Neural cell (in vitro differentiated cells): ENCODE measurements at regions not wholly inside any gene's neighbourhood (a gene's known extent, or its start where the extent isn't known, plus 50 kb on each side); places are given as distances from the start of the nearest gene placed in this dataset.

Source experiments
- H2AFZ ChIP-seq: fragments of 200-600, 300-800 bp; sonication (generic), shearing (Covaris generic); 2 replicates; pipeline ENCODE4 v1.6.0; 2014; ENCODE audit warnings: low read depth, mild to moderate bottlenecking, antibody characterized with exemption, low read length, moderate library complexity
- H3F3A ChIP-seq: fragments of 200-600 bp; shearing (Covaris generic); 2 replicates; pipeline ENCODE4 v1.6.1; 2016; ENCODE audit warnings: mild to moderate bottlenecking, moderate library complexity, mixed read lengths, antibody characterized with exemption, low read length; ENCODE audit not compliant: insufficient read depth, poor library complexity, severe bottlenecking
- H3K27ac ChIP-seq: fragments of 200-600, 300-800 bp; sonication (generic), shearing (Covaris generic); 2 replicates; pipeline ENCODE4 v1.5.1; 2014; ENCODE audit warnings: mild to moderate bottlenecking, low read length, moderate library complexity
- H3K27me3 ChIP-seq: fragments of 300-800, 200-600 bp; sonication (generic), shearing (Covaris generic); 2 replicates; pipeline ENCODE4 v1.6.0; 2014; ENCODE audit warnings: mild to moderate bottlenecking, low read depth, low read length, moderate library complexity; ENCODE audit not compliant: insufficient read depth
- H3K36me3 ChIP-seq: fragments of 300-800, 200-600 bp; sonication (generic), shearing (Covaris generic); 2 replicates; pipeline ENCODE4 v1.5.1; 2014; ENCODE audit warnings: mild to moderate bottlenecking, antibody characterized with exemption, low read length, moderate library complexity; ENCODE audit not compliant: insufficient read depth
- H3K4me2 ChIP-seq: fragments of 300-800, 200-600 bp; sonication (generic), shearing (Covaris generic); 2 replicates; pipeline ENCODE4 v1.6.0; 2014; ENCODE audit warnings: mild to moderate bottlenecking, low read length
- H3K4me3 ChIP-seq: fragments of 300-800, 200-600 bp; sonication (generic), shearing (Covaris generic); 2 replicates; pipeline ENCODE4 v1.5.1; 2014; ENCODE audit warnings: mild to moderate bottlenecking, low read length, moderate library complexity
- H3K79me2 ChIP-seq: fragments of 200-600 bp; shearing (Covaris generic); replicated peaks from 2 replicates; pipeline ENCODE4 v1.6.0; 2014; ENCODE audit warnings: mild to moderate bottlenecking, low read length, moderate library complexity; ENCODE audit not compliant: insufficient read depth
- H3K9ac ChIP-seq: fragments of 300-800, 200-600 bp; sonication (generic), shearing (Covaris generic); 2 replicates; pipeline ENCODE4 v1.6.1; 2016; ENCODE audit warnings: mild to moderate bottlenecking, low read length, mixed read lengths
- H3K9me2 ChIP-seq: fragments of 200-600 bp; shearing (Covaris generic); 2 replicates; pipeline ENCODE4 v1.6.1; 2016; ENCODE audit warnings: mild to moderate bottlenecking, low read length, mixed read lengths; ENCODE audit not compliant: insufficient read depth
- H3K9me3 ChIP-seq: fragments of 200-600, 300-800 bp; sonication (generic), shearing (Covaris generic); 2 replicates; pipeline ENCODE4 v1.6.1; 2016; ENCODE audit warnings: mild to moderate bottlenecking, mixed run types, low read length, moderate library complexity, mixed read lengths
- H4K20me1 ChIP-seq: fragments of 200-600 bp; shearing (Covaris generic); 2 replicates; pipeline ENCODE4 v1.6.1; 2016; ENCODE audit warnings: mild to moderate bottlenecking, mixed run types; ENCODE audit not compliant: insufficient read depth
- CTCF ChIP-seq: fragments of 450-650 bp; IDR thresholded peaks from 2 replicates; pipeline ENCODE4 v1.5.1; 2014; ENCODE audit warnings: antibody characterized with exemption, mild to moderate bottlenecking, moderate library complexity; ENCODE audit not compliant: poor library complexity, severe bottlenecking
- EP300 ChIP-seq: fragments of 450-650 bp; conservative IDR thresholded peaks from 2 replicates; pipeline ENCODE4 v1.6.1; 2014; ENCODE audit warnings: antibody characterized with exemption, mild to moderate bottlenecking, moderate library complexity; ENCODE audit not compliant: poor library complexity, severe bottlenecking
- EZH2 ChIP-seq: fragments of 200-600, 300-800 bp; shearing (Covaris generic), sonication (generic); IDR thresholded peaks from 2 replicates; pipeline ENCODE4 v1.6.1; 2014; ENCODE audit warnings: antibody characterized with exemption, low read length, borderline replicate concordance, mild to moderate bottlenecking; ENCODE audit not compliant: insufficient read depth, poor library complexity, severe bottlenecking
- MXI1 ChIP-seq: fragments of 450-650 bp; conservative IDR thresholded peaks from 2 replicates; pipeline ENCODE4 v1.6.1; 2014; ENCODE audit warnings: antibody characterized with exemption, mild to moderate bottlenecking; ENCODE audit not compliant: poor library complexity, severe bottlenecking
- POLR2AphosphoS5 ChIP-seq: IDR thresholded peaks from 2 replicates; pipeline ENCODE4 v1.6.1; 2012
- RAD21 ChIP-seq: fragments of 450-650 bp; conservative IDR thresholded peaks from 2 replicates; pipeline ENCODE4 v1.6.1; 2014; ENCODE audit warnings: antibody characterized with exemption, mild to moderate bottlenecking, moderate library complexity
- REST ChIP-seq: IDR thresholded peaks from 2 replicates; pipeline ENCODE4 v1.6.1; 2012; ENCODE audit warnings: borderline replicate concordance
- SMC3 ChIP-seq: fragments of 450-650 bp; conservative IDR thresholded peaks from 2 replicates; pipeline ENCODE4 v1.6.1; 2014; ENCODE audit warnings: antibody characterized with exemption, mild to moderate bottlenecking, moderate library complexity; ENCODE audit not compliant: poor library complexity
- TAF1 ChIP-seq: IDR thresholded peaks from 2 replicates; pipeline ENCODE4 v1.6.1; 2012; ENCODE audit warnings: low read depth

- H3K9ac ChIP-seq = no peak overlapping the region
- no peaks in the 10 kb centered on the region for H3K9me2 ChIP-seq
- no peak overlapping the region for H3K4me3 ChIP-seq
- H3K79me2 ChIP-seq = no peaks in the 10 kb centered on the region
- no peaks in the 10 kb centered on the region for H3K9me3 ChIP-seq
- H4K20me1 ChIP-seq = no peaks in the 10 kb centered on the region
- no peaks in the 10 kb centered on the region for H3F3A ChIP-seq
- no peak overlapping the region for H3K4me2 ChIP-seq
- no peak for TF ChIP-seq REST
- no peak for TF ChIP-seq EZH2
- TF ChIP-seq POLR2AphosphoS5 = no peak
- no peak for TF ChIP-seq EP300
- no peak for TF ChIP-seq SMC3
- no peak for TF ChIP-seq TAF1
- TF ChIP-seq CTCF = no peak
- TF ChIP-seq RAD21 = no peak
- no peak for TF ChIP-seq MXI1
- H3K36me3 ChIP-seq = no peaks in the 10 kb centered on the region
- no peak overlapping the region for H3K27ac ChIP-seq
- no peaks in the 10 kb centered on the region for H3K27me3 ChIP-seq
- H2AFZ ChIP-seq = no peak overlapping the region
These were observed 569.4 kb upstream of the STEAP1 start for GRCh38 chr7:89584896-89585295.

- Histone ChIP-seq H3K9me3 (no peaks in the 10 kb centered on the region), H3F3A (no peaks in the 10 kb centered on the region), H4K20me1 (no peaks in the 10 kb centered on the region), H3K9ac (no peak overlapping the region), H3K27me3 (no peaks in the 10 kb centered on the region), H3K36me3 (no peaks in the 10 kb centered on the region), H3K9me2 (no peaks in the 10 kb centered on the region), H3K4me2 (no peak overlapping the region), H3K79me2 (no peaks in the 10 kb centered on the region), H2AFZ (no peak overlapping the region), H3K27ac (no peak overlapping the region), H3K4me3 (no peak overlapping the region)
- no peak for TF ChIP-seq MXI1
- TF ChIP-seq POLR2AphosphoS5 = no peak
- TF ChIP-seq RAD21 = no peak
- TF ChIP-seq EP300 = no peak
- no peak for TF ChIP-seq TAF1
- TF ChIP-seq EZH2 = no peak
- TF ChIP-seq CTCF = no peak
- no peak for TF ChIP-seq SMC3
- TF ChIP-seq REST = no peak
These were observed 561.1 kb upstream of the STEAP1 start for GRCh38 chr7:89593125-89593524.
